ENCODE measurements at regions not wholly inside any gene's neighbourhood (a gene's known extent, or its start where the extent isn't known, plus 50 kb on each side); places are given as distances from the start of the nearest gene placed in this dataset.

DNA sequence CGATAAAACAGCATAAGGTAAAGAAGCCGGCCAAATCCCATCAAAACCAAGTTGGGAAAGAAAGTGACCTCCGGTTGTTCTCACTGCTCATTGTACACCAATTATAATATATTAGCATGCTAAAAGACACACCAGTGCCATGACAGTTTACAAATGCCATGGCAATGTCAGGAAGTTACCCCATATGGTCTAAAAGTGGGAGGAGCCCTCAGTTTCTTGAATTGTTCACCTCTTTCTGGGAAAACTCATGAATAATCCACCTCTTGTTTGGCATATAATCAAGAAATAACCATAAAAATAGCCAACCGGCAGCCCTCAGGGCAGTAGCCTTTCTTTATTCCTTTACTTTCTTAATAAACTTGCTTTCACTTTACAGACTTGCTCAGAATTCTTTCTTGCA, 544.9 kb upstream of the SETBP1 start:
- no peak for TF ChIP-seq POLR2A (IDR thresholded peaks at IDR 0.05)
- no peak for TF ChIP-seq EP300 (IDR thresholded peaks at IDR 0.05)
- no peak for TF ChIP-seq POLR2AphosphoS5 (IDR thresholded peaks at IDR 0.05)
- TF ChIP-seq, protein P1, sequence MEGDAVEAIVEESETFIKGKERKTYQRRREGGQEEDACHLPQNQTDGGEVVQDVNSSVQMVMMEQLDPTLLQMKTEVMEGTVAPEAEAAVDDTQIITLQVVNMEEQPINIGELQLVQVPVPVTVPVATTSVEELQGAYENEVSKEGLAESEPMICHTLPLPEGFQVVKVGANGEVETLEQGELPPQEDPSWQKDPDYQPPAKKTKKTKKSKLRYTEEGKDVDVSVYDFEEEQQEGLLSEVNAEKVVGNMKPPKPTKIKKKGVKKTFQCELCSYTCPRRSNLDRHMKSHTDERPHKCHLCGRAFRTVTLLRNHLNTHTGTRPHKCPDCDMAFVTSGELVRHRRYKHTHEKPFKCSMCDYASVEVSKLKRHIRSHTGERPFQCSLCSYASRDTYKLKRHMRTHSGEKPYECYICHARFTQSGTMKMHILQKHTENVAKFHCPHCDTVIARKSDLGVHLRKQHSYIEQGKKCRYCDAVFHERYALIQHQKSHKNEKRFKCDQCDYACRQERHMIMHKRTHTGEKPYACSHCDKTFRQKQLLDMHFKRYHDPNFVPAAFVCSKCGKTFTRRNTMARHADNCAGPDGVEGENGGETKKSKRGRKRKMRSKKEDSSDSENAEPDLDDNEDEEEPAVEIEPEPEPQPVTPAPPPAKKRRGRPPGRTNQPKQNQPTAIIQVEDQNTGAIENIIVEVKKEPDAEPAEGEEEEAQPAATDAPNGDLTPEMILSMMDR (IDR thresholded peaks at IDR 0.05): no peak
- Histone ChIP-seq H3K4me1 (peaks cover 0 to under 1% (median 0%) of the 10 kb centered on the region in 3 donors), H3K27ac (no peak overlapping the region), H3K36me3 (no peaks in the 10 kb centered on the region), H3K27me3 (no peaks in the 10 kb centered on the region), H3K4me3 (no peak overlapping the region), H3K9me3 (peaks cover 0 to 7% (median 0%) of the 10 kb centered on the region in 3 donors)
- no peak for ATAC-seq
- WGBS, 2 donors (ENCODE audit: low coverage in 1 of 2): 90 to 96% methylated on average over 2 to 4 of the region's 4 CpGs

DNA sequence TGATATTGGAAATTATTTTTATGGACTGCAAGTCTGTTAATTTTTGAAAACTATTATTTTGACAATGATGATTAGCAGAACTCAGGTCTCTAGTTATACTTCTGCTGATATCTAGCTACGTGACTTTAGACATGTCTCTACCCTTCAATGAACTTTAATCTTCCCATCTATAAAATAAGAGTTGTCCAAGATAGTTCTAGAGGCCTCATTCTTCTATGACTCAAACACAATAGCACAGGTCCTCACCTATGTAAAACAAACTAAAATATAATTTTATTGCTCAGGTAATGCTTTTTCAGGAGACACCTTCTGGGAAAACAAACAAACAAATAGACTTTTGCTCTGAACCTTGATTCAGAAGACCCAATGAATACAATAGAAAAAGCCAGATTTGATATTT, 544.4 kb upstream of the SETBP1 start:
- Histone ChIP-seq H3K4me3 (no peak overlapping the region), H3K36me3 (no peaks in the 10 kb centered on the region), H3K4me1 (no peaks in the 10 kb centered on the region), H3K27ac (no peak overlapping the region), H3K9me3 (peaks cover 0 to 7% (median 0%) of the 10 kb centered on the region in 3 donors), H3K27me3 (no peaks in the 10 kb centered on the region)
- TF ChIP-seq POLR2AphosphoS5 (IDR thresholded peaks at IDR 0.05) (no peak), EP300 (IDR thresholded peaks at IDR 0.05) (no peak), POLR2A (IDR thresholded peaks at IDR 0.05) (no peak)
- TF ChIP-seq, protein P1 (IDR thresholded peaks at IDR 0.05): no peak
- WGBS, 2 donors (ENCODE audit: low coverage in 1 of 2): 100% methylated on average over 1 of the region's 1 CpG
- no peak for ATAC-seq

DNA sequence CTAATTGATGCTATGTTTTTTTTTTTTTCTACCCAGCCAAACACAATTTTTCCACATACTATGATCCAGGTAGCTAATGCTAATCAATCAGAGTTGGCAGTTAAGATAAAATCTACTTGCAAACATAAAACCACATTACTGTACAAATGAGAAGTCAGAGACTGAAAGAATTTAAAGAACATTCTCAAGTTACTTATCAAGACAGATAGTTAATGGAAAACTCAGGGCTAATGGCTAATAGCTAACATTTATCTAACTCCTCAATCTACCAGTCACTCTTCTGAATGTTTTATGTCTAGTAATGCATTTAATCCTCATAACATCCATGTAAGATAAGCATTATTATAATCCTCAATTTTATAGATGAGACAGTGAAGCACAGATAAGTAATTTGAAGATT, 537.6 kb upstream of the SETBP1 start:
- no peaks in the 10 kb centered on the region for H3K4me1 ChIP-seq
- no peaks in the 10 kb centered on the region for H3K9me3 ChIP-seq
- H3K36me3 ChIP-seq: no peaks in the 10 kb centered on the region
- no peak overlapping the region for H3K4me3 ChIP-seq
- no peak for ATAC-seq
- no peak for TF ChIP-seq POLR2AphosphoS5 (IDR thresholded peaks at IDR 0.05)
- TF ChIP-seq EP300 (IDR thresholded peaks at IDR 0.05): no peak
- TF ChIP-seq POLR2A (IDR thresholded peaks at IDR 0.05): no peak
- TF ChIP-seq, protein P1 (IDR thresholded peaks at IDR 0.05): no peak
- H3K27ac ChIP-seq: no peak overlapping the region
- no peaks in the 10 kb centered on the region for H3K27me3 ChIP-seq

DNA sequence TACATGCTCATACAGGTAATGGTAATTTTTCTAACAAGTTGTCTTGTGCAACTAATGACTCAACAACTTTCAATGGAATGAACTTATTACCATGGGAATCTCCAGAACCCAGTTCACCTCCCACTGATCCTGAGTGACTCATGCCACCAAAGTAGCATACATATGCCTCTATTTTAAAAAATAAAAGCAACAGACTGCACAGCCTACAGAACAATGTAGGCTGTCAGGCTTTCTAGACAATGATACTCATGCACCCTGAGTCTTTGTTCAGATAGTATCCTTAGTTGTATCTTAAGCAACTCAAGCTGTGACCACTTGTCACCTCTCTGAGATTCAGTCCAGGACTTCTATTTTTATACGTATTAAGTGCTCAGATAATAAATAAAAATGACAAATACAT, 531.0 kb upstream of the SETBP1 start:
- no peak for ATAC-seq
- TF ChIP-seq, protein P1 (IDR thresholded peaks at IDR 0.05): no peak
- no peak for TF ChIP-seq EP300 (IDR thresholded peaks at IDR 0.05)
- no peak overlapping the region for H3K4me3 ChIP-seq

DNA sequence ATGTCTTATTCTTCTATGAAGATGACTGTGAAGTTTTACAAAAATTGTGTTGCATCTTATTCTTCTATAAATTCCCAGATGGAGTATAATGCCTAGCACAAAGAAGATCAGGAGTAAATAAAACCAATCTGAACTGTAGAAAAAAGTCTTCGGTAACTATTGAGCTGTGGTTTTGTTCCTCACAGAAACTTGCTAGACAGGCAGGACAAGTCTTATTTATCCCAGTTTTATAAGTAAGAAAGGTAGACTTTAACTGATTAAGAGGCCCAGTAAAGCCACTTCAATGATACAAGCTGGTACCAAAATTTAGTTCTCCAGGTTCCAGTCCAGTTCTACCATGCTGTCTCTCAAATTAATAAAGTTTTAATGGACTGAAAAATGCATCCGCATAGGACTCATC, 526.7 kb upstream of the SETBP1 start:
- no peak overlapping the region for H3K27ac ChIP-seq
- TF ChIP-seq, protein P1 (IDR thresholded peaks at IDR 0.05): no peak
- no peak for TF ChIP-seq POLR2A (IDR thresholded peaks at IDR 0.05)
- no peak for TF ChIP-seq EP300 (IDR thresholded peaks at IDR 0.05)
- no peak for TF ChIP-seq POLR2AphosphoS5 (IDR thresholded peaks at IDR 0.05)
- no peak for ATAC-seq
- H3K4me3 ChIP-seq: no peak overlapping the region
- H3K4me1 ChIP-seq: no peaks in the 10 kb centered on the region
- no peaks in the 10 kb centered on the region for H3K9me3 ChIP-seq
- H3K27me3 ChIP-seq: no peaks in the 10 kb centered on the region
- no peaks in the 10 kb centered on the region for H3K36me3 ChIP-seq
- 50 to 100% methylated on average over 1 to 2 of the region's 2 CpGs for WGBS, 2 donors (ENCODE audit: low coverage in 1 of 2)

More for the DNA sequence above, 531.0 kb upstream of the SETBP1 start:
- no peaks in the 10 kb centered on the region for H3K9me3 ChIP-seq
- H3K27ac ChIP-seq: no peak overlapping the region
- WGBS, 2 donors (ENCODE audit: low coverage in 1 of 2): 56 to 74% methylated on average over 1 of the region's 1 CpG
- no peaks in the 10 kb centered on the region for H3K4me1 ChIP-seq
- H3K27me3 ChIP-seq: no peaks in the 10 kb centered on the region
- H3K36me3 ChIP-seq: no peaks in the 10 kb centered on the region

All from gastroesophageal sphincter (tissue), 4 donors.